ENCODE measurements at regions not wholly inside any gene's neighbourhood (a gene's known extent, or its start where the extent isn't known, plus 50 kb on each side); places are given as distances from the start of the nearest gene placed in this dataset.
"Not testable (repeated sequence)": the region's sequence is repeated elsewhere in the genome, so short reads cannot be mapped to it uniquely, and the experiment has no call there.

- Histone ChIP-seq H2BK15ac (replicated peaks; ENCODE audit: low read depth) (no peak overlapping the region), H3K9ac (ENCODE audit: low read length) (no peak overlapping the region), H2BK120ac (ENCODE audit: low read depth, low read length) (no peak overlapping the region), H3K79me1 (ENCODE audit: low read length) (no peaks in the 10 kb centered on the region), H3K27me3 (ENCODE audit: insufficient read depth, low read length, poor library complexity) (no peaks in the 10 kb centered on the region), H4K5ac (ENCODE audit: low read length) (no peak overlapping the region), H3K36me3 (ENCODE audit: control insufficient read depth, insufficient read depth, low read length) (no peaks in the 10 kb centered on the region), H2BK5ac (ENCODE audit: low read length) (no peak overlapping the region), H3K23ac (ENCODE audit: low read length) (no peak overlapping the region), H3K56ac (ENCODE audit: low read length) (no peak overlapping the region), H3K4me2 (ENCODE audit: low read length) (no peak overlapping the region), H4K8ac (ENCODE audit: low read depth, low read length) (no peak overlapping the region), H3K4ac (ENCODE audit: low read depth, low read length) (no peak overlapping the region), H3K4me3 (ENCODE audit: low read length) (no peak overlapping the region), H2AK5ac (ENCODE audit: low read length) (no peak overlapping the region), H3K4me1 (ENCODE audit: control insufficient read depth, low read depth, low read length) (no peaks in the 10 kb centered on the region), H3K18ac (ENCODE audit: low read length) (no peak overlapping the region), H3K79me2 (ENCODE audit: control insufficient read depth, insufficient read depth, low read length) (no peaks in the 10 kb centered on the region), H3K27ac (ENCODE audit: low read depth, low read length) (no peak overlapping the region)
- WGBS (ENCODE audit: extremely low coverage, insufficient coverage, low lambda C conversion rate): no CpG with 5 or more reads among the region's 1 CpG
- no peak for DNase-seq
These were observed 103.9 kb upstream of the DNAH14 start for GRCh38 chr1:224825525-224826000.

GRCh38 chr1:224828691-224829090 lies 100.8 kb upstream of the DNAH14 start:
- no peaks in the 10 kb centered on the region for H3K79me2 ChIP-seq (ENCODE audit: control insufficient read depth, insufficient read depth, low read length)
- no peak for DNase-seq
- H3K27me3 ChIP-seq (ENCODE audit: insufficient read depth, low read length, poor library complexity): no peaks in the 10 kb centered on the region
- no peaks in the 10 kb centered on the region for H3K4me1 ChIP-seq (ENCODE audit: control insufficient read depth, low read depth, low read length)
- no peak overlapping the region for H4K5ac ChIP-seq (ENCODE audit: low read length)
- H2AK5ac ChIP-seq (ENCODE audit: low read length): no peak overlapping the region
- no peak overlapping the region for H2BK120ac ChIP-seq (ENCODE audit: low read depth, low read length)
- no peak overlapping the region for H3K4me3 ChIP-seq (ENCODE audit: low read length)
- H3K23ac ChIP-seq (ENCODE audit: low read length): no peak overlapping the region
- H3K9ac ChIP-seq (ENCODE audit: low read length): no peak overlapping the region
- H3K4ac ChIP-seq (ENCODE audit: low read depth, low read length): no peak overlapping the region
- no peak overlapping the region for H3K18ac ChIP-seq (ENCODE audit: low read length)
- H4K8ac ChIP-seq (ENCODE audit: low read depth, low read length): no peak overlapping the region
- no peak overlapping the region for H3K56ac ChIP-seq (ENCODE audit: low read length)
- H3K27ac ChIP-seq (ENCODE audit: low read depth, low read length): no peak overlapping the region
- no peaks in the 10 kb centered on the region for H3K79me1 ChIP-seq (ENCODE audit: low read length)
- no peaks in the 10 kb centered on the region for H3K36me3 ChIP-seq (ENCODE audit: control insufficient read depth, insufficient read depth, low read length)
- H2BK5ac ChIP-seq (ENCODE audit: low read length): no peak overlapping the region
- H2BK15ac ChIP-seq (replicated peaks; ENCODE audit: low read depth): no peak overlapping the region
- H3K4me2 ChIP-seq (ENCODE audit: low read length): no peak overlapping the region

GRCh38 chr1:224831501-224831900 lies 98.0 kb upstream of the DNAH14 start:
- Histone ChIP-seq H3K4me2 (ENCODE audit: low read length) (no peak overlapping the region), H4K8ac (ENCODE audit: low read depth, low read length) (no peak overlapping the region), H3K79me2 (ENCODE audit: control insufficient read depth, insufficient read depth, low read length) (no peaks in the 10 kb centered on the region), H2AK5ac (ENCODE audit: low read length) (no peak overlapping the region), H2BK120ac (ENCODE audit: low read depth, low read length) (no peak overlapping the region), H3K23ac (ENCODE audit: low read length) (no peak overlapping the region), H3K56ac (ENCODE audit: low read length) (no peak overlapping the region), H2BK5ac (ENCODE audit: low read length) (no peak overlapping the region), H3K9ac (ENCODE audit: low read length) (no peak overlapping the region), H3K79me1 (ENCODE audit: low read length) (no peaks in the 10 kb centered on the region), H3K18ac (ENCODE audit: low read length) (no peak overlapping the region), H4K5ac (ENCODE audit: low read length) (no peak overlapping the region), H3K27ac (ENCODE audit: low read depth, low read length) (no peak overlapping the region), H2BK15ac (replicated peaks; ENCODE audit: low read depth) (no peak overlapping the region), H3K27me3 (ENCODE audit: insufficient read depth, low read length, poor library complexity) (no peaks in the 10 kb centered on the region), H3K4ac (ENCODE audit: low read depth, low read length) (no peak overlapping the region), H3K4me1 (ENCODE audit: control insufficient read depth, low read depth, low read length) (no peaks in the 10 kb centered on the region), H3K4me3 (ENCODE audit: low read length) (no peak overlapping the region), H3K36me3 (ENCODE audit: control insufficient read depth, insufficient read depth, low read length) (no peaks in the 10 kb centered on the region)
- DNase-seq: no peak
- WGBS (ENCODE audit: extremely low coverage, insufficient coverage, low lambda C conversion rate): no CpG with 5 or more reads among the region's 3 CpGs

GRCh38 chr1:224839648-224840300 lies 89.7 kb upstream of the DNAH14 start:
- WGBS (ENCODE audit: extremely low coverage, insufficient coverage, low lambda C conversion rate): no CpG with 5 or more reads among the region's 7 CpGs
- H3K79me2 ChIP-seq (ENCODE audit: control insufficient read depth, insufficient read depth, low read length); H2AK5ac ChIP-seq (ENCODE audit: low read length); H3K4me1 ChIP-seq (ENCODE audit: control insufficient read depth, low read depth, low read length); H4K8ac ChIP-seq (ENCODE audit: low read depth, low read length); H3K27me3 ChIP-seq (ENCODE audit: insufficient read depth, low read length, poor library complexity); H2BK15ac ChIP-seq (replicated peaks; ENCODE audit: low read depth); H4K5ac ChIP-seq (ENCODE audit: low read length); H3K4me3 ChIP-seq (ENCODE audit: low read length); H3K79me1 ChIP-seq (ENCODE audit: low read length); H3K4me2 ChIP-seq (ENCODE audit: low read length); H3K9ac ChIP-seq (ENCODE audit: low read length); H3K4ac ChIP-seq (ENCODE audit: low read depth, low read length); H3K23ac ChIP-seq (ENCODE audit: low read length); H2BK120ac ChIP-seq (ENCODE audit: low read depth, low read length); H3K36me3 ChIP-seq (ENCODE audit: control insufficient read depth, insufficient read depth, low read length): not testable (repeated sequence)
- peak overlapping the region; percentile 44 for H3K18ac ChIP-seq (ENCODE audit: low read length)
- H2BK5ac ChIP-seq (ENCODE audit: low read length): peak overlapping the region; percentile 77
- peak overlapping the region; percentile 52 for H3K27ac ChIP-seq (ENCODE audit: low read depth, low read length)
- DNase-seq: peak; percentile 78
- peak overlapping the region; percentile 40 for H3K56ac ChIP-seq (ENCODE audit: low read length)

- not testable (repeated sequence) for H3K27ac ChIP-seq (ENCODE audit: low read depth, low read length); H3K4me3 ChIP-seq (ENCODE audit: low read length); H4K8ac ChIP-seq (ENCODE audit: low read depth, low read length); H2AK5ac ChIP-seq (ENCODE audit: low read length); H3K36me3 ChIP-seq (ENCODE audit: control insufficient read depth, insufficient read depth, low read length); H3K23ac ChIP-seq (ENCODE audit: low read length); H3K79me2 ChIP-seq (ENCODE audit: control insufficient read depth, insufficient read depth, low read length); H3K4me1 ChIP-seq (ENCODE audit: control insufficient read depth, low read depth, low read length); H4K5ac ChIP-seq (ENCODE audit: low read length); H3K4me2 ChIP-seq (ENCODE audit: low read length); DNase-seq; H2BK120ac ChIP-seq (ENCODE audit: low read depth, low read length); H3K18ac ChIP-seq (ENCODE audit: low read length); H3K56ac ChIP-seq (ENCODE audit: low read length); H3K79me1 ChIP-seq (ENCODE audit: low read length); H2BK5ac ChIP-seq (ENCODE audit: low read length); H3K27me3 ChIP-seq (ENCODE audit: insufficient read depth, low read length, poor library complexity); H3K4ac ChIP-seq (ENCODE audit: low read depth, low read length); H2BK15ac ChIP-seq (replicated peaks; ENCODE audit: low read depth); H3K9ac ChIP-seq (ENCODE audit: low read length)
- WGBS (ENCODE audit: extremely low coverage, insufficient coverage, low lambda C conversion rate): no CpG with 5 or more reads among the region's 2 CpGs
These were observed 87.7 kb upstream of the DNAH14 start for GRCh38 chr1:224841803-224842202.
